GM12892 (cell line): ENCODE measurements at regions not wholly inside any gene's neighbourhood (a gene's known extent, or its start where the extent isn't known, plus 50 kb on each side); places are given as distances from the start of the nearest gene placed in this dataset.
"Not testable (repeated sequence)": the region's sequence is repeated elsewhere in the genome, so short reads cannot be mapped to it uniquely, and the experiment has no call there.

ENCODE experiments used
- DNase-seq: peaks from one replicate; pipeline ENCODE4 v3.0.0; 2011; ENCODE audit not compliant: insufficient read length
- FAIRE-seq: peaks from 2 replicates; lab custom pipeline; 2011; peaks lifted over from hg19 to GRCh38; lab: Jason Lieb, UNC
- POLR2A ChIP-seq: IDR thresholded peaks from 2 replicates; pipeline ENCODE4 v1.6.1; 2011; ENCODE audit warnings: low read depth, low read length, control low read depth
- POLR2AphosphoS5 ChIP-seq: IDR thresholded peaks from 2 replicates; pipeline ENCODE4 v1.6.1; 2011; ENCODE audit warnings: low read depth, low read length, control low read depth
- TAF1 ChIP-seq: IDR thresholded peaks from 2 replicates; pipeline ENCODE4 v1.6.1; 2011; ENCODE audit warnings: low read depth, mild to moderate bottlenecking, control low read depth, low read length, borderline replicate concordance

- FAIRE-seq, result no peak
- no peak for TF ChIP-seq TAF1
- TF ChIP-seq POLR2A, result no peak
- no peak for DNase-seq
Observed at GRCh38 chr3:39727415-39727814, 82.0 kb upstream of the MYRIP start.

- TF ChIP-seq POLR2AphosphoS5, result no peak
- TF ChIP-seq POLR2A, result no peak
- no peak for TF ChIP-seq TAF1
- no peak for DNase-seq
- no peak for FAIRE-seq
Observed at GRCh38 chr3:39733804-39734203, 75.6 kb upstream of the MYRIP start.

- FAIRE-seq, DNase-seq: not testable (repeated sequence)
Observed at GRCh38 chr3:39739658-39740057, 69.8 kb upstream of the MYRIP start.

- FAIRE-seq (no peak), DNase-seq (no peak)
- TF ChIP-seq POLR2AphosphoS5 (no peak), TAF1 (no peak), POLR2A (no peak)
Observed at GRCh38 chr3:39744746-39745145, 64.7 kb upstream of the MYRIP start.

GRCh38 chr3:39748002-39748401 lies 61.4 kb upstream of the MYRIP start:
- TF ChIP-seq POLR2A (no peak), POLR2AphosphoS5 (no peak), TAF1 (no peak)
- FAIRE-seq, result no peak
- DNase-seq, result no peak

- no peak for TF ChIP-seq POLR2AphosphoS5
- TF ChIP-seq TAF1, result no peak
- TF ChIP-seq POLR2A, result no peak
- FAIRE-seq, result no peak
- DNase-seq, result no peak
Observed at GRCh38 chr3:39748763-39749162, 60.6 kb upstream of the MYRIP start.

- DNase-seq (no peak), FAIRE-seq (no peak)
- TF ChIP-seq TAF1, result no peak
Observed at GRCh38 chr3:39750712-39751111, 58.7 kb upstream of the MYRIP start.

- FAIRE-seq (no peak), DNase-seq (no peak)
- TF ChIP-seq TAF1 (no peak), POLR2AphosphoS5 (no peak), POLR2A (no peak)
Observed at GRCh38 chr3:39751286-39751685, 58.1 kb upstream of the MYRIP start.

- DNase-seq, result no peak
- no peak for FAIRE-seq
- TF ChIP-seq TAF1 (no peak), POLR2AphosphoS5 (no peak), POLR2A (no peak)
Observed at GRCh38 chr3:39752019-39752637, 57.3 kb upstream of the MYRIP start.

- FAIRE-seq (no peak), DNase-seq (no peak)
- TF ChIP-seq TAF1 (no peak), POLR2A (no peak), POLR2AphosphoS5 (no peak)
Observed at GRCh38 chr3:39752751-39753150, 56.7 kb upstream of the MYRIP start.

GRCh38 chr3:39753391-39753790 lies 56.0 kb upstream of the MYRIP start:
- DNase-seq (no peak), FAIRE-seq (no peak)
- TF ChIP-seq TAF1 (no peak), POLR2AphosphoS5 (no peak), POLR2A (no peak)

GRCh38 chr3:39754549-39754948 lies 54.9 kb upstream of the MYRIP start:
- FAIRE-seq (no peak), DNase-seq (no peak)
- TF ChIP-seq POLR2AphosphoS5 (no peak), POLR2A (no peak), TAF1 (no peak)

- TF ChIP-seq TAF1, result no peak
- no peak for TF ChIP-seq POLR2A
- TF ChIP-seq POLR2AphosphoS5, result no peak
- FAIRE-seq, result no peak
- DNase-seq, result no peak
Observed at GRCh38 chr3:39755100-39755499, 54.3 kb upstream of the MYRIP start.

GRCh38 chr3:39757307-39757706 lies 52.1 kb upstream of the MYRIP start:
- FAIRE-seq (no peak), DNase-seq (no peak)
- TF ChIP-seq POLR2AphosphoS5 (no peak), TAF1 (no peak), POLR2A (no peak)
